ENCODE measurements at regions not wholly inside any gene's neighbourhood (a gene's known extent, or its start where the extent isn't known, plus 50 kb on each side); places are given as distances from the start of the nearest gene placed in this dataset.

DNA sequence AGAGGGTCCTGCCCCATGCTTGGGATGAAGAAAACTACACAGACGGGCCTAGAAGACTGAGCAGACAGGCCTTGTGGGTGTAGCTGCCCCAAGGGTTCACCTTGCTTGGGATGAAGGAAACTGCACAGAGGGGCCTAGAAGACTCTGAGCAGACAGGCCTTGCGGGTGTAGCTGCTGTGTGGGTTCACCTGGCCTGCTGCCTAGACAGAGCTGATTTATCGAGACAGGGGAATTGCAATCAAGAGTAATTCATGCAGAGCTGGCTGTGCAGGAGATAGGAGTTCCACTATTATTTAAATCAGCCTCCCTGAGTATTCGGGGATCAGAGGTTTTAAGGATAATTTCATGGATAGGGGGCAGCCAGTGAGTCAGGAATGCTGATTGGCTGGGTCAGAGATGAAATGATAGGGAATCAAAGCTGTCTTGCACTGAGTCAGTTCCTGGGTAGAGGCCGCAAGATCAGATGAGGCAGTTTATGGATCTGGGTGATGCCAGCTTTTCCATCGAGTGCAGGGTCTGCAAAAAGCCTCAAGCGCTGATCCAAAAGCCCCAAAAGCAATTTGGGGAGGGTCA is 341.4 kb downstream of the GALR1 start:
- Histone ChIP-seq H4K20me1 (ENCODE audit: insufficient read depth, low read length) (no peaks in the 10 kb centered on the region), H3K27ac (ENCODE audit: low read depth in 1 of 2, low read length in 2 of 2) (no peak overlapping the region), H3K79me2 (ENCODE audit: insufficient read depth, low read length) (no peaks in the 10 kb centered on the region), H3K36me3 (replicated peaks in 1 of 2; ENCODE audit: control insufficient read depth in 1 of 2, insufficient read depth in 2 of 2, low read length in 2 of 2) (no peaks in the 10 kb centered on the region), H3K9me3 (replicated peaks in 1 of 2; ENCODE audit: control insufficient read depth in 1 of 2, insufficient read depth in 1 of 2, low read length in 2 of 2) (no peaks in the 10 kb centered on the region), H3K4me2 (replicated peaks; ENCODE audit: extremely low read depth, low read length, poor library complexity, severe bottlenecking) (no peak overlapping the region), H3K9ac (ENCODE audit: insufficient read depth, low read length, poor library complexity, severe bottlenecking) (no peak overlapping the region), H3K27me3 (ENCODE audit: control insufficient read depth in 2 of 2, insufficient read depth in 2 of 2, low read length in 2 of 2) (no peaks in the 10 kb centered on the region), H3K4me3 (replicated peaks in 1 of 3; ENCODE audit: low read depth in 2 of 3, low read length in 3 of 3) (no peak overlapping the region), H2AFZ (ENCODE audit: insufficient read depth, low read depth, low read length, poor library complexity, severe bottlenecking) (no peak overlapping the region), H3K4me1 (ENCODE audit: control insufficient read depth in 1 of 2, insufficient read depth in 2 of 2, low read length in 2 of 2) (no peaks in the 10 kb centered on the region)
- H3K4me1 Mint-ChIP-seq: no peaks in the 10 kb centered on the region
- TF ChIP-seq, protein P1, sequence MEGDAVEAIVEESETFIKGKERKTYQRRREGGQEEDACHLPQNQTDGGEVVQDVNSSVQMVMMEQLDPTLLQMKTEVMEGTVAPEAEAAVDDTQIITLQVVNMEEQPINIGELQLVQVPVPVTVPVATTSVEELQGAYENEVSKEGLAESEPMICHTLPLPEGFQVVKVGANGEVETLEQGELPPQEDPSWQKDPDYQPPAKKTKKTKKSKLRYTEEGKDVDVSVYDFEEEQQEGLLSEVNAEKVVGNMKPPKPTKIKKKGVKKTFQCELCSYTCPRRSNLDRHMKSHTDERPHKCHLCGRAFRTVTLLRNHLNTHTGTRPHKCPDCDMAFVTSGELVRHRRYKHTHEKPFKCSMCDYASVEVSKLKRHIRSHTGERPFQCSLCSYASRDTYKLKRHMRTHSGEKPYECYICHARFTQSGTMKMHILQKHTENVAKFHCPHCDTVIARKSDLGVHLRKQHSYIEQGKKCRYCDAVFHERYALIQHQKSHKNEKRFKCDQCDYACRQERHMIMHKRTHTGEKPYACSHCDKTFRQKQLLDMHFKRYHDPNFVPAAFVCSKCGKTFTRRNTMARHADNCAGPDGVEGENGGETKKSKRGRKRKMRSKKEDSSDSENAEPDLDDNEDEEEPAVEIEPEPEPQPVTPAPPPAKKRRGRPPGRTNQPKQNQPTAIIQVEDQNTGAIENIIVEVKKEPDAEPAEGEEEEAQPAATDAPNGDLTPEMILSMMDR (IDR thresholded peaks at IDR 0.05): no peak
- H3K27me3 Mint-ChIP-seq (ENCODE audit: low read depth in 3 of 3): peaks cover 0 to 3% (median 2%) of the 10 kb centered on the region in 3 donors
- intact Hi-C loops (cut with micrococcal nuclease): no loop called here
- DNase-seq: no peak
- no peaks in the 10 kb centered on the region for H3K36me3 Mint-ChIP-seq
- no peak overlapping the region for H3K27ac Mint-ChIP-seq
- peaks cover 0 to 3% (median 2%) of the 10 kb centered on the region in 7 donors for H3K9me3 Mint-ChIP-seq
- H3K4me3 Mint-ChIP-seq: no peak overlapping the region
- WGBS (ENCODE audit: insufficient coverage): 95% methylated on average over 4 of the region's 7 CpGs

DNA sequence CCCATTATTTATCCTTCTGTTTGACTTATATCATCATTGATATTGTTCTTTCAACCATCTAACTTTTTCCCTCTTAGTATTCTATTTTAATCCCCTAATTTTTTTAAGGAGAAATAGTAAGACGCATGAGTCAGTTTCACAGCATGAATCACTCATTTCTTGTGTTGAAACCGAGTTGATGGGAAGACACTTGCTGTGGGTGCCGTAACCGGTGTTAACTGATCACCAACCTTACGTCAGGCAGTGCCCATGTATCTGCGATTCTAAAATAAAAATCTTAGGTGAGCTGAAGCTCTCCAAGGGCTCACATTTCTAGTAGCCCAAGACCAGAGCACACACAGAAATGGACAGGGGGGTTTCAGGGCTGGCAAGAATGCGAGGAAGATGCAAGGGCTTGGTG is 348.1 kb downstream of the GALR1 start:
- Mint-ChIP-seq H3K9me3 (peaks cover 0 to 6% (median 0%) of the 10 kb centered on the region in 7 donors), H3K4me3 (no peak overlapping the region), H3K36me3 (no peaks in the 10 kb centered on the region), H3K27me3 (ENCODE audit: low read depth in 3 of 3) (peaks cover 0 to 2% (median 1%) of the 10 kb centered on the region in 3 donors), H3K27ac (no peak overlapping the region), H3K4me1 (no peaks in the 10 kb centered on the region)
- Histone ChIP-seq H4K20me1 (ENCODE audit: insufficient read depth, low read length) (no peaks in the 10 kb centered on the region), H3K36me3 (replicated peaks in 1 of 2; ENCODE audit: control insufficient read depth in 1 of 2, insufficient read depth in 2 of 2, low read length in 2 of 2) (no peaks in the 10 kb centered on the region), H3K4me2 (replicated peaks; ENCODE audit: extremely low read depth, low read length, poor library complexity, severe bottlenecking) (no peak overlapping the region), H2AFZ (ENCODE audit: insufficient read depth, low read depth, low read length, poor library complexity, severe bottlenecking) (no peak overlapping the region), H3K9me3 (replicated peaks in 1 of 2; ENCODE audit: control insufficient read depth in 1 of 2, insufficient read depth in 1 of 2, low read length in 2 of 2) (no peaks in the 10 kb centered on the region), H3K27ac (ENCODE audit: low read depth in 1 of 2, low read length in 2 of 2) (no peak overlapping the region), H3K79me2 (ENCODE audit: insufficient read depth, low read length) (no peaks in the 10 kb centered on the region), H3K27me3 (ENCODE audit: control insufficient read depth in 2 of 2, insufficient read depth in 2 of 2, low read length in 2 of 2) (no peaks in the 10 kb centered on the region), H3K4me3 (replicated peaks in 1 of 3; ENCODE audit: low read depth in 2 of 3, low read length in 3 of 3) (no peak overlapping the region), H3K9ac (ENCODE audit: insufficient read depth, low read length, poor library complexity, severe bottlenecking) (no peak overlapping the region), H3K4me1 (ENCODE audit: control insufficient read depth in 1 of 2, insufficient read depth in 2 of 2, low read length in 2 of 2) (no peaks in the 10 kb centered on the region)
- TF ChIP-seq, protein P1 (IDR thresholded peaks at IDR 0.05): no peak
- intact Hi-C loops (cut with micrococcal nuclease): no loop called here
- DNase-seq: no peak
- 91% methylated on average over 7 of the region's 7 CpGs for WGBS (ENCODE audit: insufficient coverage)
